Tibial nerve (tissue), 4 donors: ENCODE measurements at regions not wholly inside any gene's neighbourhood (a gene's known extent, or its start where the extent isn't known, plus 50 kb on each side); places are given as distances from the start of the nearest gene placed in this dataset.

Experiments
- EP300 ChIP-seq, 2 donors: sonication (generic); formaldehyde crosslinking; IDR thresholded peaks; one replicate each; pipeline ENCODE4 v1.6.1; 2017; ENCODE audit warnings: antibody characterized with exemption in 2 of 2, mild to moderate bottlenecking in 1 of 2
- POLR2A ChIP-seq, 2 donors: fragments of 450-650 bp; IDR thresholded peaks; one replicate each; pipeline ENCODE4 v1.6.1; 2017; ENCODE audit warnings: antibody characterized with exemption in 2 of 2, mild to moderate bottlenecking in 2 of 2, moderate library complexity in 2 of 2
- TF ChIP-seq, protein P1 (sequence below), 5 experiments: fragments of 200-600 bp in 3 of 5; fragments of 450-650 bp in 2 of 5; sonication (generic) in 3 of 5; IDR thresholded peaks; one replicate each; pipeline ENCODE4 v1.5.1; 2016 to 2019; ENCODE audit warnings: antibody characterized with exemption in 5 of 5, mild to moderate bottlenecking in 3 of 5, moderate library complexity in 2 of 5

DNA sequence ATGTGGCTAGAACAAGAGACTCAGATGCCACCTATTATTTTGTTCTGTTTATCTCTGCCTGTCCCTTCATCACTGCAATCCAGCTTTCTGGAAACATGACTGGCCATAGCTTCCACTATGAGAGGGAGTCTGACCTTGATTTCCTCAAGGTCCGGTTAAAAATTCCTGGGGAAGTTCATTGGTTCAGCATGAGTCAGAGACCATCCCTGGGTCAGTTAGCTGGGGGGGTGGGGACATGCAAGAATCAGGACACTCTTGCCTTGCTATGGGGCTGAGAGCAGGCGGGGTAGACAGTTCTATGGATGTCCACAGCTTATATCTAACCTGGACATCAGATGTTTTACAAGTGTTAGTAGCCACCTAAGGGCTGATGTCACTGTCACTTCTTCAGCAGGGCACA is 81.1 kb downstream of the TENT5C start:
- TF ChIP-seq, protein P1, sequence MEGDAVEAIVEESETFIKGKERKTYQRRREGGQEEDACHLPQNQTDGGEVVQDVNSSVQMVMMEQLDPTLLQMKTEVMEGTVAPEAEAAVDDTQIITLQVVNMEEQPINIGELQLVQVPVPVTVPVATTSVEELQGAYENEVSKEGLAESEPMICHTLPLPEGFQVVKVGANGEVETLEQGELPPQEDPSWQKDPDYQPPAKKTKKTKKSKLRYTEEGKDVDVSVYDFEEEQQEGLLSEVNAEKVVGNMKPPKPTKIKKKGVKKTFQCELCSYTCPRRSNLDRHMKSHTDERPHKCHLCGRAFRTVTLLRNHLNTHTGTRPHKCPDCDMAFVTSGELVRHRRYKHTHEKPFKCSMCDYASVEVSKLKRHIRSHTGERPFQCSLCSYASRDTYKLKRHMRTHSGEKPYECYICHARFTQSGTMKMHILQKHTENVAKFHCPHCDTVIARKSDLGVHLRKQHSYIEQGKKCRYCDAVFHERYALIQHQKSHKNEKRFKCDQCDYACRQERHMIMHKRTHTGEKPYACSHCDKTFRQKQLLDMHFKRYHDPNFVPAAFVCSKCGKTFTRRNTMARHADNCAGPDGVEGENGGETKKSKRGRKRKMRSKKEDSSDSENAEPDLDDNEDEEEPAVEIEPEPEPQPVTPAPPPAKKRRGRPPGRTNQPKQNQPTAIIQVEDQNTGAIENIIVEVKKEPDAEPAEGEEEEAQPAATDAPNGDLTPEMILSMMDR (IDR thresholded peaks at IDR 0.05), result no peak
- TF ChIP-seq POLR2A (IDR thresholded peaks at IDR 0.05) (no peak), EP300 (IDR thresholded peaks at IDR 0.05) (no peak)
